ENCODE measurements at regions not wholly inside any gene's neighbourhood (a gene's known extent, or its start where the extent isn't known, plus 50 kb on each side); places are given as distances from the start of the nearest gene placed in this dataset.

DNA sequence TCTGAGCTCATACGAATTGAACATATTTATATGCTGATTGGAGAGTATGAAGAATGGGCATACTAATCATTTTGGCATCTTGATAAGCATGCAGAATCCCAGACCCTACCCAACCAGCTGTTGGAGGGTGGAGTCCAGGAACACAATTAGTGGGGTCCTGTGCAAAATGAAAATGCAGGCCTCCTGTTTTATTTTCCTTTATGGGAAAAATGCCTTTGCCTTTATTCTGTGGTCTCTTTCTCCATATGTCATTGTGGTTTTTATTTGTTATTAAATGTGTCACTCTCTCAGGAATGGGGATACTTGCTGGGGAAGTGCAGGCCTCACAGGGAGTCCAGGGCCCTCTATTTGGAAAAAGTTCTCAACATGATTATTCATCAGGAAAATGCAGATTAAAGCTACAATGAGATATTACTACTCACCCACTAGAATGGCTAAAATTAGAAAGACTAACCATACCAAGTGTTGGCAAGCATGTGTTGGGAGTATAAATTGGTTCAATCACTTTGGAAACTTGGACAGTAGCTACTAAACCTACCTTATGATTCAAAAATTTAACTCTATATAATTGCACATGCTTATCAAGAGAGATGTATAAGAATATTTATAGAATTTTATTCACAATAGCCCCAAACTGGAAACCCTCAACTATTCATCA lies 185.1 kb upstream of the FOXN2 start:
- no peak for TF ChIP-seq CHD2 (IDR thresholded peaks at IDR 0.05; ENCODE audit: low read depth, low read length)
- no peak for TF ChIP-seq SMC3 (IDR thresholded peaks at IDR 0.05; ENCODE audit: low read length)
- no peak for TF ChIP-seq ZNF263 (CRISPR knock-in tag; IDR thresholded peaks at IDR 0.05)
- no peak for TF ChIP-seq FOXJ3 (CRISPR knock-in tag; IDR thresholded peaks at IDR 0.05; ENCODE audit: borderline replicate concordance)
- no peak for TF ChIP-seq ARNTL (CRISPR knock-in tag; IDR thresholded peaks at IDR 0.05)
- TF ChIP-seq ZNF776 (CRISPR knock-in tag; IDR thresholded peaks at IDR 0.05) = no peak
- TF ChIP-seq PPARG (CRISPR knock-in tag; conservative IDR thresholded peaks at IDR 0.05) = no peak
- no peak for TF ChIP-seq ARID3A (IDR thresholded peaks at IDR 0.05; ENCODE audit: low read depth, low read length)
